ENCODE measurements at regions not wholly inside any gene's neighbourhood (a gene's known extent, or its start where the extent isn't known, plus 50 kb on each side); places are given as distances from the start of the nearest gene placed in this dataset.

- no peak for DNase-seq
These were observed 98.8 kb upstream of the CACNA1A start for GRCh38 chr19:13604902-13605586.

- DNase-seq = no peak
These were observed 94.5 kb upstream of the CACNA1A start for GRCh38 chr19:13600802-13601201.

- peak; percentile 31 for DNase-seq
These were observed 93.8 kb upstream of the CACNA1A start for GRCh38 chr19:13600091-13600490.

GRCh38 chr19:13599681-13600080 is 93.4 kb upstream of the CACNA1A start:
- DNase-seq = peak; percentile 24

GRCh38 chr19:13598098-13598497 is 91.8 kb upstream of the CACNA1A start:
- DNase-seq = no peak

GRCh38 chr19:13597640-13598039 is 91.4 kb upstream of the CACNA1A start:
- peak; percentile 70 for DNase-seq

GRCh38 chr19:13588957-13589833 is 82.9 kb upstream of the CACNA1A start:
- peak; percentile 22 for DNase-seq

GRCh38 chr19:13585512-13585911 is 79.2 kb upstream of the CACNA1A start:
- no peak for DNase-seq

- DNase-seq = no peak
These were observed 77.5 kb upstream of the CACNA1A start for GRCh38 chr19:13583753-13584152.

GRCh38 chr19:13583114-13583513 is 76.8 kb upstream of the CACNA1A start:
- no peak for DNase-seq

GRCh38 chr19:13581576-13581975 is 75.3 kb upstream of the CACNA1A start:
- no peak for DNase-seq

GRCh38 chr19:13579388-13580060 is 73.2 kb upstream of the CACNA1A start:
- no peak for DNase-seq

GRCh38 chr19:13576726-13577125 is 70.4 kb upstream of the CACNA1A start:
- DNase-seq = no peak

GRCh38 chr19:13574933-13575332 is 68.7 kb upstream of the CACNA1A start:
- DNase-seq = no peak

GRCh38 chr19:13573056-13573667 is 66.9 kb upstream of the CACNA1A start:
- no peak for DNase-seq

GRCh38 chr19:13561461-13561860 is 55.2 kb upstream of the CACNA1A start:
- DNase-seq = no peak

GRCh38 chr19:13557756-13558398 is 51.6 kb upstream of the CACNA1A start:
- peak; percentile 6 for DNase-seq

- no peak for DNase-seq
These were observed 50.3 kb upstream of the CACNA1A start for GRCh38 chr19:13556552-13556951.

Data from NCI-H345 (cell line).